K562 (cell line): ENCODE measurements at regions not wholly inside any gene's neighbourhood (a gene's known extent, or its start where the extent isn't known, plus 50 kb on each side); places are given as distances from the start of the nearest gene placed in this dataset.

ENCODE experiments used
- ATAC-seq: fragments of 200-7000 bp; cut with Tn5 transposase; 3 replicates; pipeline ENCODE4 v1.9.1; 2020; ENCODE audit warnings: moderate library complexity
- BruUV-seq: library from RNA; stranded (reverse); fragments of 400-500 nt; replicated peaks from 2 replicates; lab custom pipeline; 2021; lab: Mats Ljungman, UMichigan
- CTCF ChIA-PET: fragments of 300-600 bp; formaldehyde crosslinking; extraction: SDS; loops from one replicate; lab custom pipeline; 2021; ENCODE audit warnings: low intra/inter-chr PET ratio; lab: Yijun Ruan, JAX
- POLR2A ChIA-PET: fragments of 300-600, 350-650 bp; sonication (Branson Sonifier 250); formaldehyde crosslinking; extraction: SDS; loops from one replicate; lab custom pipeline; 2021; ENCODE audit warnings: antibody characterized with exemption, inconsistent platforms; lab: Yijun Ruan, JAX
- DNase-seq, 4 experiments: peaks; one replicate each; pipeline versions ENCODE4 v3.0.0 to v3.0.0-alpha.2; 2011 to 2018; ENCODE audit warnings: low spot score in 3 of 4, mixed read lengths in 3 of 4; ENCODE audit errors: extremely low read depth in 1 of 4
- FAIRE-seq: peaks from 2 replicates; lab custom pipeline; 2011; peaks lifted over from hg19 to GRCh38; lab: Jason Lieb, UNC
- H2AFZ ChIP-seq: 2 replicates; pipeline ENCODE4 v1.6.0; 2011; ENCODE audit warnings: low read depth, low read length, control low read depth, inconsistent platforms
- H3K27ac ChIP-seq: fragments of 200-600 bp; 3 replicates; pipeline ENCODE4 v1.8.0; 2011; ENCODE audit warnings: low read depth, mild to moderate bottlenecking, control low read depth, inconsistent platforms, low read length, moderate library complexity, mixed read lengths; ENCODE audit errors: extremely low read depth
- H3K27me3 ChIP-seq, 2 experiments: fragments of 300-600 bp in 1 of 2; 2 replicates in 1 of 2; 3 replicates in 1 of 2; pipeline versions ENCODE4 v1.6.0 to v1.8.0; 2011; ENCODE audit warnings: inconsistent platforms in 2 of 2, low read length in 2 of 2, mild to moderate bottlenecking in 1 of 2, mixed read lengths in 1 of 2, moderate library complexity in 1 of 2; ENCODE audit not compliant: control insufficient read depth in 2 of 2, insufficient read depth in 2 of 2
- H3K36me3 ChIP-seq: fragments of 300-600 bp; 3 replicates; pipeline ENCODE4 v1.8.0; 2011; ENCODE audit warnings: mild to moderate bottlenecking, low read length, inconsistent platforms; ENCODE audit not compliant: control insufficient read depth, insufficient read depth
- H3K4me1 ChIP-seq, 2 experiments: fragments of 200-600 bp in 1 of 2; replicated peaks in 1 of 2; 2 replicates in 1 of 2; 3 replicates in 1 of 2; pipeline versions ENCODE4 v1.5.1 to v1.8.0; 2011; ENCODE audit warnings: inconsistent platforms in 2 of 2, low read length in 2 of 2, mild to moderate bottlenecking in 1 of 2, mixed read lengths in 1 of 2, moderate library complexity in 1 of 2; ENCODE audit not compliant: control insufficient read depth in 2 of 2, insufficient read depth in 2 of 2
- H3K4me2 ChIP-seq: 2 replicates; pipeline ENCODE4 v1.6.1; 2011; ENCODE audit warnings: low read length, control low read depth, inconsistent platforms, mixed read lengths; ENCODE audit not compliant: insufficient read depth
- H3K4me3 ChIP-seq: fragments of 200-600 bp; sonication (generic), shearing (Covaris generic); 2 replicates; pipeline ENCODE4 v1.5.1; 2016; ENCODE audit warnings: control low read depth, inconsistent platforms
- H3K79me2 ChIP-seq: fragments of 200-600 bp; 3 replicates; pipeline ENCODE4 v1.8.0; 2011; ENCODE audit warnings: low read length, inconsistent platforms; ENCODE audit not compliant: control insufficient read depth, insufficient read depth
- H3K9ac ChIP-seq, 2 experiments: 2 replicates each; pipeline versions ENCODE4 v1.6.0 to v1.6.1; 2011; ENCODE audit warnings: low read depth in 2 of 2, low read length in 2 of 2, control low read depth in 1 of 2, inconsistent platforms in 1 of 2, mild to moderate bottlenecking in 1 of 2, mixed read lengths in 1 of 2; ENCODE audit not compliant: insufficient read depth in 1 of 2
- H3K9me1 ChIP-seq: one replicate; pipeline ENCODE4 v1.6.0; 2011; ENCODE audit warnings: inconsistent platforms, mild to moderate bottlenecking, low read length, moderate library complexity; ENCODE audit not compliant: control insufficient read depth, insufficient read depth
- H3K9me3 ChIP-seq: replicated peaks from 2 replicates; pipeline ENCODE4 v1.5.1; 2011; ENCODE audit warnings: low read depth, low read length, inconsistent platforms; ENCODE audit not compliant: control insufficient read depth, insufficient read depth
- H4K20me1 ChIP-seq: replicated peaks from 2 replicates; pipeline ENCODE4 v1.6.1; 2011; ENCODE audit warnings: low read length, inconsistent platforms, mixed read lengths; ENCODE audit not compliant: control insufficient read depth, insufficient read depth
- BACH1 ChIP-seq: fragments of 200-800 bp; sonication (Bioruptor generic); IDR thresholded peaks from 2 replicates; pipeline ENCODE4 v1.6.1; 2016; ENCODE audit warnings: missing genetic modification characterization, missing compliant biosample characterization
- EWSR1 ChIP-seq: fragments of 450-650 bp; IDR thresholded peaks from 2 replicates; pipeline ENCODE4 v1.6.1; 2018; ENCODE audit warnings: borderline replicate concordance, mild to moderate bottlenecking, low read depth, moderate library complexity; ENCODE audit not compliant: partially characterized antibody
- HCFC1 ChIP-seq: IDR thresholded peaks from 2 replicates; pipeline ENCODE4 v1.6.1; 2012; ENCODE audit warnings: low read depth, low read length, improper control_type of control experiment
- ZNF57 ChIP-seq: fragments of 450-650 bp; formaldehyde crosslinking; IDR thresholded peaks from 2 replicates; pipeline ENCODE4 v1.4.0; 2020; ENCODE audit warnings: mild to moderate bottlenecking, moderate library complexity
- ZNF583 ChIP-seq: fragments of 250-450 bp; sonication (Bioruptor Pico); IDR thresholded peaks from 2 replicates; pipeline ENCODE4 v1.4.0; 2020
- WGBS: fragments of 100-300 bp; shearing (Covaris generic); methylation state at CpG from one replicate; pipeline ENCODE4 v1.1.6; 2016; ENCODE audit warnings: low coverage, mixed read lengths; ENCODE audit not compliant: insufficient coverage; ENCODE audit errors: missing lambda C conversion rate; 5-methylcytosine and 5-hydroxymethylcytosine counted together
- in situ Hi-C: fragments of 300-500 bp; cut with MboI; formaldehyde crosslinking; loops from 4 replicates; pipeline ENCODE4 v1.15.0; 2018; ENCODE audit warnings: inconsistent platforms, mixed read lengths
- intact Hi-C: fragments of 100-400 bp; cut with micrococcal nuclease; formaldehyde crosslinking; loops from 2 replicates; pipeline ENCODE4 v1.14.2; 2022
- TF ChIP-seq, protein P1 (sequence below), 2 experiments: fragments of 450-650 bp in 1 of 2; sonication (generic) in 1 of 2; formaldehyde crosslinking in 1 of 2; IDR thresholded peaks in 1 of 2; conservative IDR thresholded peaks in 1 of 2; 2 replicates each; pipeline versions ENCODE4 v1.6.1 to v1.8.1; 2016 to 2023; ENCODE audit warnings: mild to moderate bottlenecking in 2 of 2, moderate library complexity in 2 of 2, inconsistent platforms in 1 of 2, missing genetic modification reagents in 1 of 2
- TF ChIP-seq, protein P2 (sequence below): sonication (generic); formaldehyde crosslinking; IDR thresholded peaks from 2 replicates; pipeline ENCODE4 v1.8.1; 2022; ENCODE audit warnings: missing genetic modification reagents
- TF ChIP-seq, protein P3 (sequence below): fragments of 250-450 bp; sonication (Bioruptor Pico); IDR thresholded peaks from 2 replicates; pipeline ENCODE4 v1.5.0; 2020; ENCODE audit warnings: mild to moderate bottlenecking

DNA sequence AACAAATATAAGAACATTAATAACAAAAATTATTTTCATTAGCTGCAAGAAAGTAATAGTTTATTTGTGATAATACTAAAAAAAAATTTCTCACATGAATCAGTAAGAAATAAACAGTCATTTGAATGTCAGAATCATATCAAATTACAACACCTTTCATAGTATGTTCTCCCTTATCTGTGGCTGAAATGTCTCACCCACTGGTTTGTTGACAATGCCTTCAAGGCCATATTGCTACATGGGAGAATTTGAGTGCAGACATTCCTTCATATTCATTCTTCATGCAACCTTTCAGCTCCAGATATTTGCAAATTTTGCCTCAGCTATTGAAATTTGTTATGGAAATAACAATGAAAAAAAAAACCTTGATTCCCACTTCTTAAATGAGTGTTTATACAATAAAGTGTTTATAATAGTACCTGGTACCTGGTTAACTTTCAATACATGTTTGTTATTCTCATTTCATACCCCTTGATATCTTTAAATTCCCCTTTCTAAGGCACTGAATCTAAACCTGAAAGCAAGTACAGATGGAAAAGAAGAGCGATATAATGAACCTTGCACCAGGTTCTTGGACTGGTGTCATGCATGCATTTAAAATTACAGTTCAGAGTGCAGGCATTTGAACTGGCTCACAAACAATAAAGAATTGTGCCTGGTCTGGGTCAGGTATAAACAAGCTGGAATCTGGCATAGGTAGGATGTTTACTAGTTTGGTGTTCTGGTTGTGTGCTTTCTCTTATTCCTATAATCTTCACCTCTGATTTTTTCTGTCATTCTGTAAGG lies 242.2 kb upstream of the ADGRL2 start:
- ChIA-PET CTCF (no interaction called here), POLR2A (no interaction called here)
- 0% methylated on average over 1 of the region's 1 CpG for WGBS
- Histone ChIP-seq H4K20me1 (no peaks in the 10 kb centered on the region), H3K27ac (no peak overlapping the region), H3K27me3 (no peaks in the 10 kb centered on the region), H2AFZ (no peak overlapping the region), H3K9me3 (no peaks in the 10 kb centered on the region; the same call in 1 of the 2 replicates), H3K9me1 (no peaks in the 10 kb centered on the region), H3K4me3 (no peak overlapping the region), H3K4me1 (no peaks in the 10 kb centered on the region), H3K79me2 (no peaks in the 10 kb centered on the region), H3K4me2 (no peak overlapping the region), H3K36me3 (no peaks in the 10 kb centered on the region), H3K9ac (no peak overlapping the region)
- no peak for DNase-seq
- TF ChIP-seq, protein P1, sequence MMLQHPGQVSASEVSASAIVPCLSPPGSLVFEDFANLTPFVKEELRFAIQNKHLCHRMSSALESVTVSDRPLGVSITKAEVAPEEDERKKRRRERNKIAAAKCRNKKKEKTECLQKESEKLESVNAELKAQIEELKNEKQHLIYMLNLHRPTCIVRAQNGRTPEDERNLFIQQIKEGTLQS (IDR thresholded peaks at IDR 0.05), result no peak
- TF ChIP-seq, protein P1 (CRISPR knock-in tag; conservative IDR thresholded peaks at IDR 0.05), result no peak
- TF ChIP-seq, protein P2, sequence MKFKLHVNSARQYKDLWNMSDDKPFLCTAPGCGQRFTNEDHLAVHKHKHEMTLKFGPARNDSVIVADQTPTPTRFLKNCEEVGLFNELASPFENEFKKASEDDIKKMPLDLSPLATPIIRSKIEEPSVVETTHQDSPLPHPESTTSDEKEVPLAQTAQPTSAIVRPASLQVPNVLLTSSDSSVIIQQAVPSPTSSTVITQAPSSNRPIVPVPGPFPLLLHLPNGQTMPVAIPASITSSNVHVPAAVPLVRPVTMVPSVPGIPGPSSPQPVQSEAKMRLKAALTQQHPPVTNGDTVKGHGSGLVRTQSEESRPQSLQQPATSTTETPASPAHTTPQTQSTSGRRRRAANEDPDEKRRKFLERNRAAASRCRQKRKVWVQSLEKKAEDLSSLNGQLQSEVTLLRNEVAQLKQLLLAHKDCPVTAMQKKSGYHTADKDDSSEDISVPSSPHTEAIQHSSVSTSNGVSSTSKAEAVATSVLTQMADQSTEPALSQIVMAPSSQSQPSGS (CRISPR knock-in tag), result no peak
- TF ChIP-seq, protein P3, sequence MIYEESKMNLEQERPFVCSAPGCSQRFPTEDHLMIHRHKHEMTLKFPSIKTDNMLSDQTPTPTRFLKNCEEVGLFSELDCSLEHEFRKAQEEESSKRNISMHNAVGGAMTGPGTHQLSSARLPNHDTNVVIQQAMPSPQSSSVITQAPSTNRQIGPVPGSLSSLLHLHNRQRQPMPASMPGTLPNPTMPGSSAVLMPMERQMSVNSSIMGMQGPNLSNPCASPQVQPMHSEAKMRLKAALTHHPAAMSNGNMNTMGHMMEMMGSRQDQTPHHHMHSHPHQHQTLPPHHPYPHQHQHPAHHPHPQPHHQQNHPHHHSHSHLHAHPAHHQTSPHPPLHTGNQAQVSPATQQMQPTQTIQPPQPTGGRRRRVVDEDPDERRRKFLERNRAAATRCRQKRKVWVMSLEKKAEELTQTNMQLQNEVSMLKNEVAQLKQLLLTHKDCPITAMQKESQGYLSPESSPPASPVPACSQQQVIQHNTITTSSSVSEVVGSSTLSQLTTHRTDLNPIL (CRISPR knock-in tag), result no peak
- TF ChIP-seq BACH1 (tag) (no peak), EWSR1 (no peak), ZNF57 (CRISPR knock-in tag) (no peak), ZNF583 (CRISPR knock-in tag) (no peak), HCFC1 (no peak)
- in situ Hi-C loops, result loop anchor here (25.0 kb wide), 1 partner anchor 596 kb away; no protein-coding TSS in a partner anchor
- ATAC-seq, result no peak
- no peak for FAIRE-seq
- no TSS peak for BruUV-seq
- intact Hi-C loops, result no loop called here
